ENCODE measurements at regions not wholly inside any gene's neighbourhood (a gene's known extent, or its start where the extent isn't known, plus 50 kb on each side); places are given as distances from the start of the nearest gene placed in this dataset.

DNA sequence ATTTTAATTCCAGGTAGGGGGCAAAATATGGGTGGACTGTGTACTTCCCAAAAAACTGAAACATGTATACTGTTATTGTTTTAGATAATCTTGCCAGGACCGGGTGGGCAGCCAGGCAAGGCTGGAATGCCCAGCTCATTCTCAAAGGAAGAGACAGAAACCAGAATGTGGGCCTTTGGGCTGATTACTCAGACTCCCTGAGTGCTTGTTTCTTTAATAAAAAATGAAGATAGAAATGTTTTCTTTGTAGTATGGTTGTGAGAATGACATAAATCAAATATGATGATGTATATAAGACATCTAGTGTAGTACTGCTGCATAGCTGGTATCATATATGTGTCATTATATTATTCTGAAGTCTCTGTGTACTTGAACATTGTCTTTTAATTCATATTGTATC lies 231.6 kb upstream of the NT5C1B start:
- TF ChIP-seq POLR2A (IDR thresholded peaks at IDR 0.05): no peak
- TF ChIP-seq, protein P1, sequence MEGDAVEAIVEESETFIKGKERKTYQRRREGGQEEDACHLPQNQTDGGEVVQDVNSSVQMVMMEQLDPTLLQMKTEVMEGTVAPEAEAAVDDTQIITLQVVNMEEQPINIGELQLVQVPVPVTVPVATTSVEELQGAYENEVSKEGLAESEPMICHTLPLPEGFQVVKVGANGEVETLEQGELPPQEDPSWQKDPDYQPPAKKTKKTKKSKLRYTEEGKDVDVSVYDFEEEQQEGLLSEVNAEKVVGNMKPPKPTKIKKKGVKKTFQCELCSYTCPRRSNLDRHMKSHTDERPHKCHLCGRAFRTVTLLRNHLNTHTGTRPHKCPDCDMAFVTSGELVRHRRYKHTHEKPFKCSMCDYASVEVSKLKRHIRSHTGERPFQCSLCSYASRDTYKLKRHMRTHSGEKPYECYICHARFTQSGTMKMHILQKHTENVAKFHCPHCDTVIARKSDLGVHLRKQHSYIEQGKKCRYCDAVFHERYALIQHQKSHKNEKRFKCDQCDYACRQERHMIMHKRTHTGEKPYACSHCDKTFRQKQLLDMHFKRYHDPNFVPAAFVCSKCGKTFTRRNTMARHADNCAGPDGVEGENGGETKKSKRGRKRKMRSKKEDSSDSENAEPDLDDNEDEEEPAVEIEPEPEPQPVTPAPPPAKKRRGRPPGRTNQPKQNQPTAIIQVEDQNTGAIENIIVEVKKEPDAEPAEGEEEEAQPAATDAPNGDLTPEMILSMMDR (IDR thresholded peaks at IDR 0.05): no peak

Measured in ovary (tissue), 3 donors.